K562 (cell line): ENCODE measurements at regions not wholly inside any gene's neighbourhood (a gene's known extent, or its start where the extent isn't known, plus 50 kb on each side); places are given as distances from the start of the nearest gene placed in this dataset.
A peak's percentile ranks its signal among the peaks of the same experiment; 100 is the strongest.

ENCODE experiments used
- BRD4 ChIP-seq: fragments of 200-600 bp; sonication (generic); IDR thresholded peaks from 2 replicates; pipeline ENCODE4 v1.6.1; 2017; ENCODE audit warnings: inconsistent platforms
- CAMTA2 ChIP-seq: fragments of 250-450 bp; sonication (Bioruptor Pico); conservative IDR thresholded peaks from 2 replicates; pipeline ENCODE4 v1.5.1; 2022
- CBX1 ChIP-seq: sonication (generic); IDR thresholded peaks from 2 replicates; pipeline ENCODE4 v1.6.1; 2016; ENCODE audit warnings: antibody characterized with exemption, low read depth, mild to moderate bottlenecking
- HSF4 ChIP-seq: fragments of 250-450 bp; sonication (Bioruptor Pico); IDR thresholded peaks from 2 replicates; pipeline ENCODE4 v2.1.2; 2022; ENCODE audit warnings: mild to moderate bottlenecking, moderate library complexity, borderline replicate concordance
- POLR3A ChIP-seq: IDR thresholded peaks from 2 replicates; pipeline ENCODE4 v1.6.1; 2011; ENCODE audit warnings: borderline replicate concordance, mild to moderate bottlenecking, moderate library complexity; ENCODE audit not compliant: insufficient read length, insufficient read depth; ENCODE audit errors: extremely low read depth
- SRSF9 ChIP-seq: fragments of 200-400 bp; formaldehyde crosslinking; IDR thresholded peaks from 2 replicates; pipeline ENCODE4 v1.6.1; 2017; ENCODE audit warnings: low read depth, low read length, borderline replicate concordance
- ZKSCAN8 ChIP-seq: fragments of 200-800 bp; sonication (Bioruptor generic); IDR thresholded peaks from 2 replicates; pipeline ENCODE4 v1.6.1; 2016; ENCODE audit warnings: missing genetic modification characterization, missing compliant biosample characterization
- ZNF140 ChIP-seq: fragments of 250-450 bp; sonication (Bioruptor Pico); IDR thresholded peaks from 2 replicates; pipeline ENCODE4 v1.8.0; 2021; ENCODE audit warnings: moderate library complexity, mild to moderate bottlenecking, inconsistent platforms
- ZNF146 ChIP-seq: IDR thresholded peaks from one replicate; pipeline ENCODE4 v1.6.1; 2018; ENCODE audit warnings: missing compliant biosample characterization; ENCODE audit not compliant: unreplicated experiment
- ZNF347 ChIP-seq: fragments of 450-650 bp; formaldehyde crosslinking; IDR thresholded peaks from 2 replicates; pipeline ENCODE4 v1.4.0; 2020; ENCODE audit warnings: low read depth, mild to moderate bottlenecking, moderate library complexity
- ZNF584 ChIP-seq: fragments of 200-800 bp; sonication (Bioruptor generic); IDR thresholded peaks from 2 replicates; pipeline ENCODE4 v1.6.1; 2016; ENCODE audit warnings: low read depth, mild to moderate bottlenecking, missing genetic modification characterization, missing compliant biosample characterization
- ZNF695 ChIP-seq: fragments of 450-650 bp; formaldehyde crosslinking; IDR thresholded peaks from 2 replicates; pipeline ENCODE4 v1.4.0; 2020; ENCODE audit warnings: mild to moderate bottlenecking, moderate library complexity
- ZNF766 ChIP-seq: fragments of 200-800 bp; sonication (Bioruptor generic); conservative IDR thresholded peaks from 2 replicates; pipeline ENCODE4 v1.6.1; 2016; ENCODE audit warnings: missing genetic modification characterization, missing compliant biosample characterization
- TF ChIP-seq, protein P1 (sequence below): fragments of 450-650 bp; IDR thresholded peaks from 2 replicates; pipeline ENCODE4 v1.6.1; 2017; ENCODE audit warnings: antibody characterized with exemption
- TF ChIP-seq, protein P2 (sequence below): fragments of 450-650 bp; conservative IDR thresholded peaks from 2 replicates; pipeline ENCODE4 v1.6.1; 2016; ENCODE audit warnings: missing genetic modification characterization, low read depth, mild to moderate bottlenecking, control low read depth, missing compliant biosample characterization
- TF ChIP-seq, protein P3 (sequence below), 2 experiments: fragments of 150-350 bp in 1 of 2; IDR thresholded peaks; 2 replicates each; pipeline ENCODE4 v1.6.1; 2012 to 2016; ENCODE audit warnings: low read depth in 2 of 2, low read length in 2 of 2, mild to moderate bottlenecking in 1 of 2, moderate library complexity in 1 of 2
- TF ChIP-seq, protein P4 (sequence below): fragments of 450-650 bp; IDR thresholded peaks from 2 replicates; pipeline ENCODE4 v1.6.1; 2016; ENCODE audit warnings: antibody characterized with exemption
- TF ChIP-seq, protein P5 (sequence below): IDR thresholded peaks from 2 replicates; pipeline ENCODE4 v1.6.1; 2011; ENCODE audit warnings: borderline replicate concordance, low read depth, mild to moderate bottlenecking, moderate library complexity, low read length; ENCODE audit not compliant: insufficient read depth, poor library complexity, severe bottlenecking

DNA sequence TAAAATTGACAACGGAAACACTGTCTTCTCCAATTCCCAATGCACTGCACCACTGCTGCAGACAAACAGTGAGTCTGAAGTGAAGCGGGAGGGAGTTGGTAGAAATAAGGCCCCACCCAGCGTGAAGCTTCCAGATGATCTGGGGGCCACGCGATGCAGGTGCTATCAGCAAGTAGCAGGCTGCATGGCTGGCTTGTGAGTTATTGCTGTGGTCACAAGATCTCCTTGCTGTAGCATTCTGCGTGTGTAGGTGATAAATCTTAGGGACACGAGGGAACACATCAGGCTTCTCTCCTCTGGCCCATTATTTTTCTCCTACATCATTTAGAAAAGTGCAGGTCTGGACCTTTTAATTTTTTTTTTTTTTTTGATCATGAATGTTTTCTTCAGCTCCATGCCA, 407.6 kb downstream of the TMEM114 start (continued):
- no peak for TF ChIP-seq ZNF347
- TF ChIP-seq HSF4 (CRISPR knock-in tag), result no peak
- TF ChIP-seq ZNF146 (CRISPR knock-in tag), result no peak
- TF ChIP-seq, protein P1, sequence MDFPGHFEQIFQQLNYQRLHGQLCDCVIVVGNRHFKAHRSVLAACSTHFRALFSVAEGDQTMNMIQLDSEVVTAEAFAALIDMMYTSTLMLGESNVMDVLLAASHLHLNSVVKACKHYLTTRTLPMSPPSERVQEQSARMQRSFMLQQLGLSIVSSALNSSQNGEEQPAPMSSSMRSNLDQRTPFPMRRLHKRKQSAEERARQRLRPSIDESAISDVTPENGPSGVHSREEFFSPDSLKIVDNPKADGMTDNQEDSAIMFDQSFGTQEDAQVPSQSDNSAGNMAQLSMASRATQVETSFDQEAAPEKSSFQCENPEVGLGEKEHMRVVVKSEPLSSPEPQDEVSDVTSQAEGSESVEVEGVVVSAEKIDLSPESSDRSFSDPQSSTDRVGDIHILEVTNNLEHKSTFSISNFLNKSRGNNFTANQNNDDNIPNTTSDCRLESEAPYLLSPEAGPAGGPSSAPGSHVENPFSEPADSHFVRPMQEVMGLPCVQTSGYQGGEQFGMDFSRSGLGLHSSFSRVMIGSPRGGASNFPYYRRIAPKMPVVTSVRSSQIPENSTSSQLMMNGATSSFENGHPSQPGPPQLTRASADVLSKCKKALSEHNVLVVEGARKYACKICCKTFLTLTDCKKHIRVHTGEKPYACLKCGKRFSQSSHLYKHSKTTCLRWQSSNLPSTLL, result no peak
- TF ChIP-seq ZNF584, result peak; percentile 50; the same call in 1 of the 2 replicates
- TF ChIP-seq, protein P2, sequence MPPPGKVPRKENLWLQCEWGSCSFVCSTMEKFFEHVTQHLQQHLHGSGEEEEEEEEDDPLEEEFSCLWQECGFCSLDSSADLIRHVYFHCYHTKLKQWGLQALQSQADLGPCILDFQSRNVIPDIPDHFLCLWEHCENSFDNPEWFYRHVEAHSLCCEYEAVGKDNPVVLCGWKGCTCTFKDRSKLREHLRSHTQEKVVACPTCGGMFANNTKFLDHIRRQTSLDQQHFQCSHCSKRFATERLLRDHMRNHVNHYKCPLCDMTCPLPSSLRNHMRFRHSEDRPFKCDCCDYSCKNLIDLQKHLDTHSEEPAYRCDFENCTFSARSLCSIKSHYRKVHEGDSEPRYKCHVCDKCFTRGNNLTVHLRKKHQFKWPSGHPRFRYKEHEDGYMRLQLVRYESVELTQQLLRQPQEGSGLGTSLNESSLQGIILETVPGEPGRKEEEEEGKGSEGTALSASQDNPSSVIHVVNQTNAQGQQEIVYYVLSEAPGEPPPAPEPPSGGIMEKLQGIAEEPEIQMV (tag), result no peak
- no peak for TF ChIP-seq BRD4
- TF ChIP-seq ZNF695 (CRISPR knock-in tag), result no peak
- no peak for TF ChIP-seq ZKSCAN8
- TF ChIP-seq ZNF766 (CRISPR knock-in tag), result peak; percentile 81
- no peak for TF ChIP-seq CBX1
- TF ChIP-seq, protein P3, sequence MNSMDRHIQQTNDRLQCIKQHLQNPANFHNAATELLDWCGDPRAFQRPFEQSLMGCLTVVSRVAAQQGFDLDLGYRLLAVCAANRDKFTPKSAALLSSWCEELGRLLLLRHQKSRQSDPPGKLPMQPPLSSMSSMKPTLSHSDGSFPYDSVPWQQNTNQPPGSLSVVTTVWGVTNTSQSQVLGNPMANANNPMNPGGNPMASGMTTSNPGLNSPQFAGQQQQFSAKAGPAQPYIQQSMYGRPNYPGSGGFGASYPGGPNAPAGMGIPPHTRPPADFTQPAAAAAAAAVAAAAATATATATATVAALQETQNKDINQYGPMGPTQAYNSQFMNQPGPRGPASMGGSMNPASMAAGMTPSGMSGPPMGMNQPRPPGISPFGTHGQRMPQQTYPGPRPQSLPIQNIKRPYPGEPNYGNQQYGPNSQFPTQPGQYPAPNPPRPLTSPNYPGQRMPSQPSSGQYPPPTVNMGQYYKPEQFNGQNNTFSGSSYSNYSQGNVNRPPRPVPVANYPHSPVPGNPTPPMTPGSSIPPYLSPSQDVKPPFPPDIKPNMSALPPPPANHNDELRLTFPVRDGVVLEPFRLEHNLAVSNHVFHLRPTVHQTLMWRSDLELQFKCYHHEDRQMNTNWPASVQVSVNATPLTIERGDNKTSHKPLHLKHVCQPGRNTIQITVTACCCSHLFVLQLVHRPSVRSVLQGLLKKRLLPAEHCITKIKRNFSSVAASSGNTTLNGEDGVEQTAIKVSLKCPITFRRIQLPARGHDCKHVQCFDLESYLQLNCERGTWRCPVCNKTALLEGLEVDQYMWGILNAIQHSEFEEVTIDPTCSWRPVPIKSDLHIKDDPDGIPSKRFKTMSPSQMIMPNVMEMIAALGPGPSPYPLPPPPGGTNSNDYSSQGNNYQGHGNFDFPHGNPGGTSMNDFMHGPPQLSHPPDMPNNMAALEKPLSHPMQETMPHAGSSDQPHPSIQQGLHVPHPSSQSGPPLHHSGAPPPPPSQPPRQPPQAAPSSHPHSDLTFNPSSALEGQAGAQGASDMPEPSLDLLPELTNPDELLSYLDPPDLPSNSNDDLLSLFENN (IDR thresholded peaks at IDR 0.05; ENCODE audit: low read depth in 2 of 2, low read length in 2 of 2), result peak in 1 of 2 experiments; percentile 98; a peak in 2 of 4 replicates
- no peak for TF ChIP-seq CAMTA2 (CRISPR knock-in tag)
- no peak for TF ChIP-seq SRSF9
- TF ChIP-seq POLR3A, result no peak
- TF ChIP-seq, protein P4, sequence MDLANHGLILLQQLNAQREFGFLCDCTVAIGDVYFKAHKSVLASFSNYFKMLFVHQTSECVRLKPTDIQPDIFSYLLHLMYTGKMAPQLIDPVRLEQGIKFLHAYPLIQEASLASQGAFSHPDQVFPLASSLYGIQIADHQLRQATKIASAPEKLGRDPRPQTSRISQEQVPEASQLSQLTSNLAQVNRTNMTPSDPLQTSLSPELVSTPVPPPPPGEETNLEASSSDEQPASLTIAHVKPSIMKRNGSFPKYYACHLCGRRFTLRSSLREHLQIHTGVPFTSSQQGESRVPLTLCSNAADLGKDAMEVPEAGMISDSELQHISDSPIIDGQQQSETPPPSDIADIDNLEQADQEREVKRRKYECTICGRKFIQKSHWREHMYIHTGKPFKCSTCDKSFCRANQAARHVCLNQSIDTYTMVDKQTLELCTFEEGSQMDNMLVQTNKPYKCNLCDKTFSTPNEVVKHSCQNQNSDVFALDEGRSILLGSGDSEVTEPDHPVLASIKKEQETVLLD, result peak; percentile 64; the same call in 1 of the 2 replicates
- TF ChIP-seq, protein P5, sequence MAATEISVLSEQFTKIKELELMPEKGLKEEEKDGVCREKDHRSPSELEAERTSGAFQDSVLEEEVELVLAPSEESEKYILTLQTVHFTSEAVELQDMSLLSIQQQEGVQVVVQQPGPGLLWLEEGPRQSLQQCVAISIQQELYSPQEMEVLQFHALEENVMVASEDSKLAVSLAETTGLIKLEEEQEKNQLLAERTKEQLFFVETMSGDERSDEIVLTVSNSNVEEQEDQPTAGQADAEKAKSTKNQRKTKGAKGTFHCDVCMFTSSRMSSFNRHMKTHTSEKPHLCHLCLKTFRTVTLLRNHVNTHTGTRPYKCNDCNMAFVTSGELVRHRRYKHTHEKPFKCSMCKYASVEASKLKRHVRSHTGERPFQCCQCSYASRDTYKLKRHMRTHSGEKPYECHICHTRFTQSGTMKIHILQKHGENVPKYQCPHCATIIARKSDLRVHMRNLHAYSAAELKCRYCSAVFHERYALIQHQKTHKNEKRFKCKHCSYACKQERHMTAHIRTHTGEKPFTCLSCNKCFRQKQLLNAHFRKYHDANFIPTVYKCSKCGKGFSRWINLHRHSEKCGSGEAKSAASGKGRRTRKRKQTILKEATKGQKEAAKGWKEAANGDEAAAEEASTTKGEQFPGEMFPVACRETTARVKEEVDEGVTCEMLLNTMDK, result no peak
- no peak for TF ChIP-seq ZNF140 (CRISPR knock-in tag)
